Natural killer cell (primary cell): ENCODE measurements at regions not wholly inside any gene's neighbourhood (a gene's known extent, or its start where the extent isn't known, plus 50 kb on each side); places are given as distances from the start of the nearest gene placed in this dataset.

Experiments used
- ATAC-seq, 3 donors: fragments of 150-1000 bp in 2 of 3; fragments of 200-7000 bp in 1 of 3; cut with Tn5 transposase; 1 replicate in 1 of 3; 2 replicates in 2 of 3; pipeline ENCODE4 v1.10.0; 2021; ENCODE audit warnings: mild to moderate bottlenecking in 2 of 3, moderate library complexity in 2 of 3
- DNase-seq, 2 donors: peaks; one replicate each; pipeline versions ENCODE4 v3.0.0 to v3.0.0-alpha.2; 2013 to 2021; ENCODE audit warnings: mixed read lengths in 1 of 2
- H3K27ac ChIP-seq: one replicate; pipeline ENCODE4 v1.5.1; 2013; ENCODE audit warnings: mild to moderate bottlenecking, low read length
- H3K27me3 ChIP-seq: one replicate; pipeline ENCODE4 v1.6.1; 2013; ENCODE audit warnings: low read length; ENCODE audit not compliant: control insufficient read depth, insufficient read depth
- H3K36me3 ChIP-seq: one replicate; pipeline ENCODE4 v1.6.1; 2013; ENCODE audit warnings: low read length; ENCODE audit not compliant: control insufficient read depth, insufficient read depth
- H3K4me1 ChIP-seq: one replicate; pipeline ENCODE4 v1.6.1; 2013; ENCODE audit warnings: low read length; ENCODE audit not compliant: control insufficient read depth, insufficient read depth
- H3K4me3 ChIP-seq: one replicate; pipeline ENCODE4 v1.5.1; 2013; ENCODE audit warnings: low read length
- H3K9me3 ChIP-seq: one replicate; pipeline ENCODE4 v1.6.1; 2013; ENCODE audit warnings: low read length; ENCODE audit not compliant: control insufficient read depth, insufficient read depth
- H3K27ac Mint-ChIP-seq, 2 donors: one replicate each; pipeline ENCODE4 v1.8.0; 2022; ENCODE audit warnings: mild to moderate bottlenecking in 2 of 2, mixed read lengths in 2 of 2, moderate library complexity in 1 of 2
- H3K27me3 Mint-ChIP-seq, 2 donors: one replicate each; pipeline ENCODE4 v1.8.0; 2022; ENCODE audit warnings: low read depth in 2 of 2, mixed read lengths in 2 of 2
- H3K36me3 Mint-ChIP-seq: one replicate; pipeline ENCODE4 v1.8.0; 2022; ENCODE audit warnings: mixed read lengths
- H3K4me1 Mint-ChIP-seq, 2 donors: one replicate each; pipeline ENCODE4 v1.8.0; 2022; ENCODE audit warnings: mixed read lengths in 2 of 2
- H3K4me3 Mint-ChIP-seq: one replicate; pipeline ENCODE4 v1.8.0; 2022; ENCODE audit warnings: mild to moderate bottlenecking, moderate library complexity, mixed read lengths
- H3K9me3 Mint-ChIP-seq, 2 donors: one replicate each; pipeline ENCODE4 v1.8.0; 2022; ENCODE audit warnings: mixed read lengths in 2 of 2
- WGBS: methylation state at CpG from one replicate; pipeline ENCODE4 v1.1.7; 2013; ENCODE audit warnings: missing lambda C conversion rate; ENCODE audit not compliant: insufficient coverage; 5-methylcytosine and 5-hydroxymethylcytosine counted together
- intact Hi-C: fragments of 100-400 bp; cut with micrococcal nuclease; formaldehyde crosslinking; loops from one replicate; pipeline ENCODE4 v1.14.2; 2022
- TF ChIP-seq, protein P1 (sequence below): fragments of 200-600 bp; IDR thresholded peaks from one replicate; pipeline ENCODE4 v1.8.0; 2022; ENCODE audit warnings: antibody characterized with exemption

GRCh38 chr2:58448065-58448507 is 207.0 kb upstream of the FANCL start:
- Histone ChIP-seq H3K4me1 (no peaks in the 10 kb centered on the region), H3K9me3 (no peaks in the 10 kb centered on the region), H3K27me3 (no peaks in the 10 kb centered on the region), H3K4me3 (no peak overlapping the region), H3K27ac (no peak overlapping the region), H3K36me3 (no peaks in the 10 kb centered on the region)
- intact Hi-C loops: no loop called here
- DNase-seq: peak in 1 of 2 donors; percentile 34
- TF ChIP-seq, protein P1, sequence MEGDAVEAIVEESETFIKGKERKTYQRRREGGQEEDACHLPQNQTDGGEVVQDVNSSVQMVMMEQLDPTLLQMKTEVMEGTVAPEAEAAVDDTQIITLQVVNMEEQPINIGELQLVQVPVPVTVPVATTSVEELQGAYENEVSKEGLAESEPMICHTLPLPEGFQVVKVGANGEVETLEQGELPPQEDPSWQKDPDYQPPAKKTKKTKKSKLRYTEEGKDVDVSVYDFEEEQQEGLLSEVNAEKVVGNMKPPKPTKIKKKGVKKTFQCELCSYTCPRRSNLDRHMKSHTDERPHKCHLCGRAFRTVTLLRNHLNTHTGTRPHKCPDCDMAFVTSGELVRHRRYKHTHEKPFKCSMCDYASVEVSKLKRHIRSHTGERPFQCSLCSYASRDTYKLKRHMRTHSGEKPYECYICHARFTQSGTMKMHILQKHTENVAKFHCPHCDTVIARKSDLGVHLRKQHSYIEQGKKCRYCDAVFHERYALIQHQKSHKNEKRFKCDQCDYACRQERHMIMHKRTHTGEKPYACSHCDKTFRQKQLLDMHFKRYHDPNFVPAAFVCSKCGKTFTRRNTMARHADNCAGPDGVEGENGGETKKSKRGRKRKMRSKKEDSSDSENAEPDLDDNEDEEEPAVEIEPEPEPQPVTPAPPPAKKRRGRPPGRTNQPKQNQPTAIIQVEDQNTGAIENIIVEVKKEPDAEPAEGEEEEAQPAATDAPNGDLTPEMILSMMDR: no peak
- Mint-ChIP-seq H3K27me3 (peaks cover 0 to 3% of the 10 kb centered on the region in 2 donors), H3K27ac (no peak overlapping the region), H3K36me3 (no peaks in the 10 kb centered on the region), H3K4me1 (no peaks in the 10 kb centered on the region), H3K4me3 (no peak overlapping the region), H3K9me3 (no peaks in the 10 kb centered on the region)
- no peak for ATAC-seq
- 35% methylated on average over 5 of the region's 6 CpGs for WGBS

DNA sequence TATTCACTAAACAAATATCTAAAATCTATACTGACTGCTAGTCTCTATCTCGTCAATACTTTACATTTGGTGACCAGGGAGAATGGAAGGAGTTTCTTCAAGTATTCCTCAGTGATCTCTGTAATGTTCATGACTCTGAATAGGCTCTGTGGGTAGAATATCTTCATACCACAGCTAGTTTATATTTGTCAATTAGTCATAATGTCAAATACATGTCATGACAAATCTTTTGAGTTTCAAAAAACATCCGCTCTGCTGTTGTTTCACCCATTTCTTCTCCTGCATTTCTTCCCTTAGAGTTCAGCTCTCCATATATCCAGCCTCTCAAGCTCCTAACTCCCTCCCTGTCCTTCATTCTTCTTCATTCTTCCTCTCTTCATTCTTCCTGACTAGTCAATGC is 206.5 kb upstream of the FANCL start:
- H3K27me3 ChIP-seq: no peaks in the 10 kb centered on the region
- TF ChIP-seq, protein P1: no peak
- H3K27me3 Mint-ChIP-seq: peaks cover 0 to 3% of the 10 kb centered on the region in 2 donors
- H3K36me3 Mint-ChIP-seq: no peaks in the 10 kb centered on the region
- no peak overlapping the region for H3K4me3 Mint-ChIP-seq
- no peaks in the 10 kb centered on the region for H3K36me3 ChIP-seq
- no peak overlapping the region for H3K4me3 ChIP-seq
- WGBS: 91% methylated on average over 1 of the region's 2 CpGs
- intact Hi-C loops: no loop called here
- no peaks in the 10 kb centered on the region for H3K4me1 Mint-ChIP-seq
- DNase-seq: no peak
- H3K4me1 ChIP-seq: no peaks in the 10 kb centered on the region
- no peaks in the 10 kb centered on the region for H3K9me3 Mint-ChIP-seq
- H3K9me3 ChIP-seq: no peaks in the 10 kb centered on the region
- no peak overlapping the region for H3K27ac Mint-ChIP-seq
- no peak for ATAC-seq
- H3K27ac ChIP-seq: no peak overlapping the region

DNA sequence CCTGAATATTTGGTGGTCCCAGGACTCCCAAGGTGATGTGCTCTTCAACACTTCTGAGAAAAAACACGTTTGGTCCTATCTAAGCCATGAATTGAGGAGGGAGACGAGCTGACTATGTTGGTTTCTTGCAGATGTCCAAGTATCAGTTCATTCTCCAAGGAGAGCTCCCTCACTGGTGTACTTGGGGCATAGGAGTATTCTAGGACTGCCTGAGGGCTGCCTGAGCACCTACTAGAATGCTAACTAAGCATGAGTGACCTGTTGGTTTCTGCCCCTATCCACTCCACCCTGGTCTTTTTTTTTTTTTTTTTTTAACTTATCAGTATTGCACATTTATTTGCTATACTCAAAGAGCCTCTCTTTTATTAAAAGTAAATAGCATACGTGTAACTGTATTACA is 200.5 kb upstream of the FANCL start:
- intact Hi-C loops: no loop called here
- Histone ChIP-seq H3K4me1 (no peaks in the 10 kb centered on the region), H3K4me3 (no peak overlapping the region), H3K9me3 (no peaks in the 10 kb centered on the region), H3K27me3 (no peaks in the 10 kb centered on the region), H3K27ac (no peak overlapping the region), H3K36me3 (no peaks in the 10 kb centered on the region)
- TF ChIP-seq, protein P1: no peak
- Mint-ChIP-seq H3K36me3 (no peaks in the 10 kb centered on the region), H3K9me3 (no peaks in the 10 kb centered on the region), H3K27me3 (peaks cover 4 to 11% of the 10 kb centered on the region in 2 donors), H3K4me1 (no peaks in the 10 kb centered on the region), H3K4me3 (no peak overlapping the region), H3K27ac (no peak overlapping the region)
- DNase-seq (no peak), ATAC-seq (no peak)
- WGBS: 64% methylated on average over 2 of the region's 3 CpGs

- H3K27me3 Mint-ChIP-seq: peaks cover 4 to 14% of the 10 kb centered on the region in 2 donors
- no peaks in the 10 kb centered on the region for H3K4me1 Mint-ChIP-seq
- no peak for DNase-seq
- TF ChIP-seq, protein P1: no peak
- no peaks in the 10 kb centered on the region for H3K9me3 Mint-ChIP-seq
- H3K27me3 ChIP-seq: no peaks in the 10 kb centered on the region
- no peak overlapping the region for H3K27ac Mint-ChIP-seq
- H3K27ac ChIP-seq: no peak overlapping the region
- H3K4me3 ChIP-seq: no peak overlapping the region
- no peak overlapping the region for H3K4me3 Mint-ChIP-seq
- no peaks in the 10 kb centered on the region for H3K9me3 ChIP-seq
- no peaks in the 10 kb centered on the region for H3K36me3 ChIP-seq
- WGBS: 94% methylated on average over 4 of the region's 5 CpGs
- H3K36me3 Mint-ChIP-seq: no peaks in the 10 kb centered on the region
- no peak for ATAC-seq
- intact Hi-C loops: no loop called here
- no peaks in the 10 kb centered on the region for H3K4me1 ChIP-seq
Observed at GRCh38 chr2:58436872-58437271, 195.7 kb upstream of the FANCL start.
